Ovary (tissue), 7 donors: ENCODE measurements at regions not wholly inside any gene's neighbourhood (a gene's known extent, or its start where the extent isn't known, plus 50 kb on each side); places are given as distances from the start of the nearest gene placed in this dataset.

Experiments
- DNase-seq, 5 donors: peaks; one replicate each; pipeline ENCODE4 v3.0.0-alpha.2; 2019 to 2020
- H3K27ac ChIP-seq, 2 donors: fragments of 200-600 bp; one replicate each; pipeline versions ENCODE4 v1.5.1 to v1.8.0; 2019 to 2022
- H3K27me3 ChIP-seq: fragments of 200-600 bp; one replicate; pipeline ENCODE4 v1.8.0; 2022
- H3K36me3 ChIP-seq: fragments of 200-600 bp; sonication (generic); one replicate; pipeline ENCODE4 v1.5.1; 2019
- H3K4me1 ChIP-seq: one replicate; pipeline ENCODE4 v1.8.1; 2013; ENCODE audit warnings: mild to moderate bottlenecking, moderate library complexity; ENCODE audit not compliant: insufficient read depth
- H3K4me3 ChIP-seq: fragments of 200-600 bp; sonication (generic); one replicate; pipeline ENCODE4 v1.5.1; 2017
- H3K9me3 ChIP-seq, 2 donors: fragments of 200-600 bp in 1 of 2; sonication (generic) in 1 of 2; one replicate each; pipeline versions ENCODE4 v1.5.1 to v1.8.1; 2013 to 2019; ENCODE audit warnings: mild to moderate bottlenecking in 1 of 2, moderate library complexity in 1 of 2
- EP300 ChIP-seq: sonication (generic); formaldehyde crosslinking; IDR thresholded peaks from one replicate; pipeline ENCODE4 v1.6.1; 2017; ENCODE audit warnings: antibody characterized with exemption
- POLR2A ChIP-seq: fragments of 450-650 bp; IDR thresholded peaks from one replicate; pipeline ENCODE4 v1.6.1; 2017; ENCODE audit warnings: antibody characterized with exemption, mild to moderate bottlenecking, moderate library complexity
- WGBS, 3 donors: extraction: QIAGEN DNeasy Blood & Tissue Kit in 1 of 3; methylation state at CpG; one replicate each; pipeline versions ENCODE4 v1.1.5 to v1.1.7; 2013 to 2017; 5-methylcytosine and 5-hydroxymethylcytosine counted together
- intact Hi-C, 4 donors: fragments of 100-400 bp; cut with DNase I; formaldehyde crosslinking; loops; one replicate each; pipeline versions ENCODE4 v1.11.0 to v1.15.1; 2022 to 2023
- TF ChIP-seq, protein P1 (sequence below), 3 donors: fragments of 450-650 bp in 2 of 3; fragments of 200-600 bp in 1 of 3; IDR thresholded peaks; one replicate each; pipeline versions ENCODE4 v1.5.1 to v1.8.0; 2016 to 2022; ENCODE audit warnings: antibody characterized with exemption in 3 of 3, mild to moderate bottlenecking in 1 of 3
- donor health status: DM: no; HTN: no; CAD: no; lungs with moderate emphysema.
- donor health status: DM: no; HTN: no; CAD: no.
- donor health status: Bipolar disorder and iron deficiency.
- donor health status: DM: no; HTN: no; CAD: no.
- donor health status: DM: yes; HTN: yes; CAD: no.

DNA sequence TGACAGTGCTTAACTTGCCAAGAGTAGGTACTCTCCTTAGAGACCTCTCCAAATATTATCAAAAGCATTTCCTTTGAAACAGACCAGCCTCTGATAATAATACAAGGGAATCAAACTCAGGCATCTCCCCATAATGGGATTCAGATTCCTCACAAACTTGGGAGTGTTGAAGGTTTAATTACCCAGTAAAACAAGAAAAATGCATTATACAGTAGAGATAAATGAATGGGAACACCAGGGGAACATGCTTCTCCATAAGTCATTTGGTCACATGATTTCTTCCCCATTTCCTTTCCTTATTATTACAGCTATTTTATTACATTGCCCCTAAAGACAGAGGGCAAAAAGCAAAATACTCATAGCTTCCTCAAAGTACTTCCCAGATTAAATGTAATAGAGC is 325.0 kb upstream of the CDIN1 start:
- no peaks in the 10 kb centered on the region for H3K36me3 ChIP-seq
- no peaks in the 10 kb centered on the region for H3K4me1 ChIP-seq
- H3K27ac ChIP-seq, result no peak overlapping the region
- no peaks in the 10 kb centered on the region for H3K9me3 ChIP-seq
- H3K4me3 ChIP-seq, result no peak overlapping the region
- DNase-seq, result no peak
- TF ChIP-seq POLR2A, result no peak
- TF ChIP-seq, protein P1, sequence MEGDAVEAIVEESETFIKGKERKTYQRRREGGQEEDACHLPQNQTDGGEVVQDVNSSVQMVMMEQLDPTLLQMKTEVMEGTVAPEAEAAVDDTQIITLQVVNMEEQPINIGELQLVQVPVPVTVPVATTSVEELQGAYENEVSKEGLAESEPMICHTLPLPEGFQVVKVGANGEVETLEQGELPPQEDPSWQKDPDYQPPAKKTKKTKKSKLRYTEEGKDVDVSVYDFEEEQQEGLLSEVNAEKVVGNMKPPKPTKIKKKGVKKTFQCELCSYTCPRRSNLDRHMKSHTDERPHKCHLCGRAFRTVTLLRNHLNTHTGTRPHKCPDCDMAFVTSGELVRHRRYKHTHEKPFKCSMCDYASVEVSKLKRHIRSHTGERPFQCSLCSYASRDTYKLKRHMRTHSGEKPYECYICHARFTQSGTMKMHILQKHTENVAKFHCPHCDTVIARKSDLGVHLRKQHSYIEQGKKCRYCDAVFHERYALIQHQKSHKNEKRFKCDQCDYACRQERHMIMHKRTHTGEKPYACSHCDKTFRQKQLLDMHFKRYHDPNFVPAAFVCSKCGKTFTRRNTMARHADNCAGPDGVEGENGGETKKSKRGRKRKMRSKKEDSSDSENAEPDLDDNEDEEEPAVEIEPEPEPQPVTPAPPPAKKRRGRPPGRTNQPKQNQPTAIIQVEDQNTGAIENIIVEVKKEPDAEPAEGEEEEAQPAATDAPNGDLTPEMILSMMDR (IDR thresholded peaks at IDR 0.05), result no peak
- intact Hi-C loops, result no loop called here
- no peaks in the 10 kb centered on the region for H3K27me3 ChIP-seq

DNA sequence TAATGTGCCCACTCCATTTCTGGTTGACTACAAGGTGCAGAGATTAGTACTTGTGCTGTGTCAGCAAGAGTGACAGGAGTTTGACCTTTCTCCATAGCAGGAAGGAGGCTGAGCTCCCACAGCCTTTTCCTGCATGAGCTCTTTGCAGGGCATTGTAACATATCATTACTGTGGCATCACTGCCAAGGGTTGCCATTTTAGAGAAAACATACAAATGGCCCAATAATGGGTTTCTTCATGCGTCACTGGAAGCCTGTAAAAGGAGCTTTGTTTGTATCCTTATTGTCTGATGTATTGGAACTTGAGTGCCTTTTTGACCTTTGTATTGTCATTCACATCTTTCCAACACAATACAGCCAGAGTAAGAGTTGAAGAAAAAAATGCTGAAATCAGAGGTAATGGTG is 323.0 kb upstream of the CDIN1 start:
- Histone ChIP-seq H3K27me3 (no peaks in the 10 kb centered on the region), H3K4me3 (no peak overlapping the region), H3K9me3 (no peaks in the 10 kb centered on the region), H3K27ac (no peak overlapping the region), H3K4me1 (no peaks in the 10 kb centered on the region), H3K36me3 (no peaks in the 10 kb centered on the region)
- intact Hi-C loops, result no loop called here
- TF ChIP-seq, protein P1 (IDR thresholded peaks at IDR 0.05), result no peak
- TF ChIP-seq EP300 (no peak), POLR2A (no peak)
- 94 to 100% (median 98%) methylated on average over 1 of the region's 1 CpG for WGBS, 3 donors
- DNase-seq, result no peak

DNA sequence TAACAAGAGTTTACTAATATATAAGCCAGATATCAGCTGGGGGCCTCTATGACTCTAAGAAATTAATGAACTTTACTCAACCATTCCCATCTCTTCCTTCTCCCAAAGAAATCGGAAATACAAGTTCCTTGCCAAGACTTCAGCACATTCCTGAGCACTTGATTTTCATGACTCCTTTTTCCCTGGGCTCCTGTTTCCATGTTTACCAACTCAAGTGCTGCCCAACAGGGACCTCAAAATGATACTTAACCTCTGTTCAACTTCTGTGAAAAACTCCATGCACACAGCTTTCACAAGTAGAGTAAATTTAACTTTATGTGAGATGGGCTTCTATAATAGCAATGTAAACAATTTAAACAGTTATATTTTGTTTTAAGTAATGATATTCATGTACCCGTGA is 315.8 kb upstream of the CDIN1 start:
- Histone ChIP-seq H3K36me3 (no peaks in the 10 kb centered on the region), H3K4me1 (no peaks in the 10 kb centered on the region), H3K27me3 (no peaks in the 10 kb centered on the region), H3K9me3 (no peaks in the 10 kb centered on the region), H3K27ac (no peak overlapping the region), H3K4me3 (no peak overlapping the region)
- no peak for DNase-seq
- 68 to 78% (median 69%) methylated on average over 2 of the region's 2 CpGs for WGBS, 3 donors
- intact Hi-C loops, result no loop called here
- TF ChIP-seq POLR2A, result no peak

DNA sequence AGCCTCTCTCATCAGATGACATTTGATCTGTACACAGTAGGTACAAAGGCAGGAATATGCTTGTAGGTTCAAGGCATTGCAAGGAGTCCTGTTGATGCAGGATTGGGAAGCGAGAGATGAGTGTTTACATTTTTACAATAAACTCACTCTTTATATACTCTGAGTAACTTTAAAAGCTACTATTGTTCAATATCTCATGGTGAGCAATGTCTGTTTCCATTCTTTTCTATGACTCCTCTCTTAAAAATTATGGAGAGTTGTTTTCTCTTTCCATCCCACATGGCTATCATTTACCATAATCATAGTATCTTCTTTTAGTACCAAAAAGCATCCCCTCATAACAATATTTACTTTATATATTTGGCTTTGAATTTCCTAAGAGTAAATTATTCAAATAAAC is 314.0 kb upstream of the CDIN1 start:
- DNase-seq, result no peak
- intact Hi-C loops, result no loop called here
- Histone ChIP-seq H3K9me3 (no peaks in the 10 kb centered on the region), H3K4me1 (no peaks in the 10 kb centered on the region), H3K36me3 (no peaks in the 10 kb centered on the region), H3K4me3 (no peak overlapping the region), H3K27ac (no peak overlapping the region), H3K27me3 (no peaks in the 10 kb centered on the region)
- no peak for TF ChIP-seq EP300
- TF ChIP-seq POLR2A, result no peak
- WGBS, 3 donors, result 75 to 96% (median 90%) methylated on average over 1 of the region's 1 CpG

DNA sequence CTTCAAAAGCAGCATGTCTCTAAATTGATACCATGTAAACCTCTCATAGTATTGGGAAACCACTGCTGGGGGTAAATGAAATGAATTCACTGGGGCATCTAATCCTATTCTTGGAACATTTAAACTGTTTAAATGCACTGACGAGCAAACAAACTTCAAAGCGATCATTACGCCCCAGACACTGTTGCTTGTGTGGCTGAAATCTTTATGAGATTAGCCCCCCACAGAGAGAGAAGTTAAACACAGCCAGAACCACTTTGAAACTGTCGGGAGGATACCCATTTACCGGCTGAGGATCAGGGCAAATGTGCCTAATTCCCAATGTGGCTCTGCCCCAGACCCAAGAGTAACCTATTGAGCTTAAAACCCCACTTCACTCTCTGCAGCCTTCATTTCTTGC is 308.4 kb upstream of the CDIN1 start:
- Histone ChIP-seq H3K27me3 (no peaks in the 10 kb centered on the region), H3K27ac (no peak overlapping the region), H3K9me3 (no peaks in the 10 kb centered on the region), H3K4me3 (no peak overlapping the region), H3K4me1 (no peaks in the 10 kb centered on the region), H3K36me3 (no peaks in the 10 kb centered on the region)
- intact Hi-C loops, result no loop called here
- no peak for DNase-seq
- 91 to 92% (median 92%) methylated on average over 5 of the region's 5 CpGs for WGBS, 3 donors
- TF ChIP-seq EP300 (no peak), POLR2A (no peak)
- TF ChIP-seq, protein P1 (IDR thresholded peaks at IDR 0.05), result no peak

DNA sequence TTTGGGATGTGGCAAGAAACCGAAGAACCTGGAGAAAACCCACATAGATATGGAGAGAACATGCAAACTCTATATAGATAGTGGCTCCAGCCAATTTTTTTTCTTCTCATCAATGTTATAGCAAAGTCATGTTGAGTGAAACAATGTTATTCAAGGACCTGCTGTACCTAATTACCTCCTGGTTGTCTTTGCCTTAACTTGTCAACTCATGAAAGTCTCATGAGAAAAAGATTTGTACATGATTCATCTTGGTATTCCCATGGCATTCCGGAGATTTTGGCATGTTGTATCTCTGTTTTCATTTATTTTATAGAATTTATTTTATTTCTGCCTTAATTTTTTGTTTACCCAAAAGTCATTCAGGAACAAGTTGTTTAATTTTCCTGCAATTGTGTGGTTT is 303.8 kb upstream of the CDIN1 start:
- TF ChIP-seq POLR2A (no peak), EP300 (no peak)
- TF ChIP-seq, protein P1 (IDR thresholded peaks at IDR 0.05), result no peak
- no peaks in the 10 kb centered on the region for H3K27me3 ChIP-seq
- no peaks in the 10 kb centered on the region for H3K9me3 ChIP-seq
- intact Hi-C loops, result no loop called here
- WGBS, 3 donors, result 89 to 95% (median 93%) methylated on average over 2 of the region's 2 CpGs
- H3K4me3 ChIP-seq, result no peak overlapping the region
- no peak for DNase-seq
- H3K27ac ChIP-seq, result no peak overlapping the region
- H3K4me1 ChIP-seq, result no peaks in the 10 kb centered on the region
- H3K36me3 ChIP-seq, result no peaks in the 10 kb centered on the region
